Psoas muscle (tissue), 7 donors: ENCODE measurements at regions not wholly inside any gene's neighbourhood (a gene's known extent, or its start where the extent isn't known, plus 50 kb on each side); places are given as distances from the start of the nearest gene placed in this dataset.

Source experiments
- ATAC-seq, 4 donors: fragments of 200-7000 bp; cut with Tn5 transposase; one replicate each; pipeline ENCODE4 v1.9.1; 2020; ENCODE audit warnings: moderate library complexity in 3 of 4, mild to moderate bottlenecking in 2 of 4
- DNase-seq, 2 donors: peaks; one replicate each; pipeline ENCODE4 v3.0.0-alpha.2; 2020
- H3K27ac ChIP-seq: fragments of 200-600 bp; one replicate; pipeline ENCODE4 v1.8.0; 2022
- H3K27me3 ChIP-seq, 3 donors: fragments of 200-600 bp in 1 of 3; one replicate each; pipeline versions ENCODE4 v1.6.1 to v1.8.0; 2013 to 2022; ENCODE audit warnings: low read length in 2 of 3, mild to moderate bottlenecking in 2 of 3, moderate library complexity in 1 of 3; ENCODE audit not compliant: insufficient read depth in 3 of 3
- H3K36me3 ChIP-seq, 2 donors: fragments of 200-600 bp in 1 of 2; one replicate each; pipeline versions ENCODE4 v1.6.1 to v1.8.0; 2013 to 2022; ENCODE audit warnings: low read depth in 1 of 2, mild to moderate bottlenecking in 1 of 2, moderate library complexity in 1 of 2; ENCODE audit not compliant: insufficient read depth in 1 of 2
- H3K4me1 ChIP-seq: fragments of 200-600 bp; one replicate; pipeline ENCODE4 v1.8.0; 2022
- H3K4me3 ChIP-seq: fragments of 200-600 bp; one replicate; pipeline ENCODE4 v1.8.0; 2022; ENCODE audit warnings: mild to moderate bottlenecking
- H3K9me3 ChIP-seq: fragments of 200-600 bp; one replicate; pipeline ENCODE4 v1.8.0; 2022
- CTCF ChIP-seq: fragments of 200-600 bp; IDR thresholded peaks from one replicate; pipeline ENCODE4 v1.8.0; 2022; ENCODE audit warnings: antibody characterized with exemption
- WGBS, 3 donors: extraction: QIAGEN DNeasy Blood & Tissue Kit; methylation state at CpG; one replicate each; pipeline versions ENCODE4 v1.1.6 to v1.1.7; 2013; 5-methylcytosine and 5-hydroxymethylcytosine counted together
- intact Hi-C, 2 donors: fragments of 100-400 bp; cut with DNase I; formaldehyde crosslinking; loops; one replicate each; pipeline versions ENCODE4 v1.11.0 to v1.14.2; 2022
- donor health status: healthy with polysubstance abuse.
- donor health status: DM: no; HTN: no; CAD: no; lungs with moderate emphysema.
- donor health status: Bipolar disorder and iron deficiency.
- donor health status: healthy.
- donor health status: DM: yes; HTN: yes; CAD: no.
- donor health status: DM: no; HTN: no; CAD: no.
- donor health status: DM: yes; HTN: yes; CAD: no.

DNA sequence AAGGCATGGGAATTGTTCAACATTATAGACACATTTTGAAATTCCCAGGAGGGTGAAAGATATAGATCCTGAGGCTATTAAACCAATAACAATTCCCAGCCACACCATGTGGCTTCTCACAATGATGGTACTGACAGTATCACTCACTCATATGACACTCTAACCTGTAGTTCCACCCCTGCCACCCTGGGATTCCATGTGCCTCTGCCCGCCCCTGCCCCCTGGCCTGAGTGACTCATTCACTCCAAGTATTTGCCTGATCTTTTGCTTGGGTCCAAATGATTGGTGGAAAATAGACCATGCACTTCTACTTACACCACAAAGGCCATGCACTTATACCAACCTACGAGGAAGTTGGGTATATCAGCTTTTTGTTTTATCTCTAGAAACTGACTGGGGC lies 305.2 kb upstream of the DAB2 start:
- no peak overlapping the region for H3K27ac ChIP-seq
- ATAC-seq (no peak), DNase-seq (no peak)
- no peaks in the 10 kb centered on the region for H3K9me3 ChIP-seq
- intact Hi-C loops = no loop called here
- no peak for TF ChIP-seq CTCF
- H3K27me3 ChIP-seq = no peaks in the 10 kb centered on the region
- H3K4me3 ChIP-seq = no peak overlapping the region
- no peaks in the 10 kb centered on the region for H3K4me1 ChIP-seq
- 73 to 81% (median 80%) methylated on average over 2 of the region's 2 CpGs for WGBS, 3 donors
- no peaks in the 10 kb centered on the region for H3K36me3 ChIP-seq

DNA sequence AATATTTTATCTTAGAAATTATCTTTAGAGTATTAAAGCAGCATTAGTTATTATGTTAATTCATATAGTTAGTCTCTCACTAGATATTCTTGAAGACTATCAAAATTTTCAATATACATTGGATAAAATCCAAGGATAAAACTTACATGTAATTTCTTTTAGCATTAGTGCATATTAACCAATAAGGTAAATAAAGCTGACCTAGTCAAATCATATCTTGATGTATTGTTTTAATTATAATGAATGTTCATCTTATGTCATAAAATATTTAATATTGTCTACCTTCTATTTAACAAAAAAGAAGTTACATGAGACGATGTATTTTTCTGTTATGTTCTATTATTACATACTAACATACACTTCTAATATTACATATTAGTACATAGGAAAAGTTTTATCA lies 301.7 kb upstream of the DAB2 start:
- no peak for DNase-seq
- H3K4me3 ChIP-seq = no peak overlapping the region
- H3K4me1 ChIP-seq = no peaks in the 10 kb centered on the region
- WGBS, 3 donors = 95 to 98% (median 95%) methylated on average over 1 of the region's 1 CpG
- H3K36me3 ChIP-seq = no peaks in the 10 kb centered on the region
- no peak for TF ChIP-seq CTCF
- no peaks in the 10 kb centered on the region for H3K27me3 ChIP-seq
- no peak overlapping the region for H3K27ac ChIP-seq
- H3K9me3 ChIP-seq = no peaks in the 10 kb centered on the region
- intact Hi-C loops = no loop called here
- ATAC-seq = no peak

- WGBS, 3 donors = 94 to 96% (median 95%) methylated on average over 29 to 30 of the region's 30 CpGs
- TF ChIP-seq CTCF = no peak
- no peaks in the 10 kb centered on the region for H3K27me3 ChIP-seq
- no peak overlapping the region for H3K27ac ChIP-seq
- no peak for DNase-seq
- H3K4me3 ChIP-seq = no peak overlapping the region
- no peaks in the 10 kb centered on the region for H3K36me3 ChIP-seq
- ATAC-seq = no peak
- no peaks in the 10 kb centered on the region for H3K4me1 ChIP-seq
- no peaks in the 10 kb centered on the region for H3K9me3 ChIP-seq
- intact Hi-C loops = no loop called here
Observed at GRCh38 chr5:39721394-39721793, 296.6 kb upstream of the DAB2 start.

GRCh38 chr5:39720136-39720535 lies 295.4 kb upstream of the DAB2 start:
- Histone ChIP-seq H3K9me3 (no peaks in the 10 kb centered on the region), H3K4me3 (no peak overlapping the region), H3K27me3 (no peaks in the 10 kb centered on the region), H3K36me3 (no peaks in the 10 kb centered on the region), H3K4me1 (no peaks in the 10 kb centered on the region), H3K27ac (no peak overlapping the region)
- ATAC-seq = no peak
- no peak for TF ChIP-seq CTCF
- WGBS, 3 donors = 89 to 93% (median 92%) methylated on average over 3 of the region's 3 CpGs
- intact Hi-C loops = no loop called here
- DNase-seq = no peak

GRCh38 chr5:39717176-39717897 lies 292.6 kb upstream of the DAB2 start:
- Histone ChIP-seq H3K9me3 (no peaks in the 10 kb centered on the region), H3K4me3 (no peak overlapping the region), H3K27ac (no peak overlapping the region), H3K36me3 (no peaks in the 10 kb centered on the region), H3K4me1 (peaks cover 9% of the 10 kb centered on the region), H3K27me3 (no peaks in the 10 kb centered on the region)
- ATAC-seq (no peak), DNase-seq (no peak)
- intact Hi-C loops = loop anchor here (10.0 kb wide), 2 partner anchors 967 to 1017 kb away; no protein-coding TSS in a partner anchor
- no peak for TF ChIP-seq CTCF
- WGBS, 3 donors = 79 to 87% (median 79%) methylated on average over 2 of the region's 2 CpGs
